ENCODE measurements at regions not wholly inside any gene's neighbourhood (a gene's known extent, or its start where the extent isn't known, plus 50 kb on each side); places are given as distances from the start of the nearest gene placed in this dataset.

GRCh38 chr11:115710426-115710825 lies 206.2 kb upstream of the CADM1 start:
- no peak for TF ChIP-seq CTCF (IDR thresholded peaks at IDR 0.05)
- TF ChIP-seq POLR2A (IDR thresholded peaks at IDR 0.05), result no peak

Measured in esophagus squamous epithelium (tissue), 4 donors.